ENCODE measurements at regions not wholly inside any gene's neighbourhood (a gene's known extent, or its start where the extent isn't known, plus 50 kb on each side); places are given as distances from the start of the nearest gene placed in this dataset.
"Not testable (repeated sequence)": the region's sequence is repeated elsewhere in the genome, so short reads cannot be mapped to it uniquely, and the experiment has no call there.

DNA sequence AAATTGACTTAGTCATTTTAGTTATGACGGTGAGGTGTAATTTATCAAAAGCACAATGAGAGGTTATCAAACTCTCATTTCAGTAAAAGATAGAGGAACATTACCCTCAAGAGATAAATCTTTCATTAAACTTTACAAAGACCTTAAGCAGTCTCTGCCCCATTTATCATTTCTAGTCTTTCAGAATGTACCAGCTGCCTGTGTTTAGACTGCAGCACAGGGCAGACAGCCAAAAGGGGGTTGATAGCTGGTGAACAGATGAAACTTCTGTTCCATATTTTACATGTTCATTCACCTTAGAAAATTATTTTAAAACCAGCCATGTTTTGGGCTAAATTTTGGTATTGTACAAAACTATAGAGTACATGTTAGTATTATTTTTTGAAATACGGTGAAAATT, 514.6 kb upstream of the CNTN3 start:
- no peak for DNase-seq

DNA sequence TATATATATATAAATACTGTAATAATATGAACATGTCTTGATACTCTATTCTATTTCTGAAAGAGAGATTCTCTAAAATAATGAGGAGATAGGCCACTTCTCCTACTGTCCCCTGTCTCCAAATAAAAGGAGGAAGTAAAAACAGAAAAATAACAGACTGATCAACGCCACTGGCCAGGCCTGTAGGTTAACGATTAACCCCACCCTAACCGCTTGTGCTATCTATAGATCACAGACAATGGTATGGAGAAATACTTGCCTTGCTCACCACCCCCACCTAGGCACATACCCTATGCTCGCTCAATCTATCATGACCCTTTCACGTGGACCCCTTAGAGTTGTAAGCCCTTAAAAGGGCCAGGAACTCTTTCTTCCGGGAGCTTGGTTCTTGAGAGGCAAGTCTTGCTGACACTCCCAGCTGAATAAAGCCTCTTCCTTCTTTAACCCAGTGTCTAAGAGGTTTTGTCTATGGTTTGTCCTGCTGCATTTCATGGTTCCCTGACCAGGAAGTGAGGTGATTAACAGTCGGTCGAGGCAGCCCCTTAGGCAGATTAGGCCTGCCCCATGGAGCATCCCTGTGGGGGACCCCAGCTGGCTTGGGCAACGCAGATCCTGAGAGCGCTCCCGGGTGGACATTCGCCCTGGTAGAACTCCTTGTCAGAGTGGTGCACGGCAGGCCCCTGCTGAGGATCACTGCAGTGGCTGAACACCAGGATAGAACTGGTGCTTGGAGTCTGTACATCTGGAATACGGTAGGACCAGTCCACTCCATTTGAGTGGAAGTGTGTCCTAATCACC, 521.8 kb upstream of the CNTN3 start:
- DNase-seq: no peak

DNA sequence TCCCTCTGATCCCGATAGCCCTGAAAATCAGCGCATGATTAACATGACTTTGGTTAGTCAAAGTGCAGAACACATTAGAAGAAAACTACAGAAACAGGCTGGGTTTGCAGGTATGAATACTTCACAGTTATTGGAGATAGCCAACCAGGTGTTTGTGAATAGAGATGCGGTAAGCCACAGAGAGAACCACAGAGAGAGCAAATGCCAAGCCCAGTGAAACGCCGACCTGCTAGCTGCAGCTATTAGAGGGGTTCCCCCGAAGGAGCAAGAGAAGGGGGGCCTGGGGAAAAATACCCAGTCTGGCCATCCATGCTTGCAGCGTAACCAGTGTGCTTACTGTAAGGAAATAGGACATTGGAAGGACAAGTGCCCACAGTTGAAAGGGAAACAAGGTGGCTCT, 523.9 kb upstream of the CNTN3 start:
- DNase-seq: no peak

DNA sequence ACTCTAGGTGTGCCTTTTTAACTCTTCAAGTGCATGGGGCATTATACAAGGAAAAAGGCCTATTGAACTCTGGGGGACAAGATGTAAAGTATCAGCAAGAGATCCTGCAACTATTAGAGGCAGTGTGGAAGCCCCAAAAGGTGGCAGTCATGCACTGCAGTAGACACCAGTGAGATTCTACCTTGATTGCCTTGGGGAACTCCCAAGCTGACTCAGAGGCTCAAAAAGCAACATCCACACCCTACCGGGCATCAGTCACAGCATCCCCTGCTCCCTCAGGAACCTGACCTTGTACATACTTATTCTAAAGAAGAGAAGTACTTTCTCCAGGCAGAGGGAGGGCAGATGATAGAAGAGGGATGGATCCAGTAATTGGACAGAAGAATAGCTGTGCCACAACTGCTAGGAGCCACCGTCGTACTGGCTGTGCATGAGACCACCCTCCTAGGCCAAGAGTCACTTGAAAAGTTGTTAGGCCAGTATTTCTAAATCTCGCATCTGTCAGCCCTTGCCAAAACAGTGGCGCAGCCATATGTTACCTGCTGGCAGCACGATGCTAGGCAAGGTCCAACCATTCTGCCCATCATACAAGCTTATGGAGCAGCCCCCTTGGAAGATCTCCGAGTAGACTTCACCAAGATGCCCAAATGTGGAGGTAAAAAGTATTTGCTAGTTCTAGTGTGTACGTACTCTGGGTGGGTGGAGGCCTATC, 523.1 kb upstream of the FRG2C start:
- no peak for DNase-seq

DNA sequence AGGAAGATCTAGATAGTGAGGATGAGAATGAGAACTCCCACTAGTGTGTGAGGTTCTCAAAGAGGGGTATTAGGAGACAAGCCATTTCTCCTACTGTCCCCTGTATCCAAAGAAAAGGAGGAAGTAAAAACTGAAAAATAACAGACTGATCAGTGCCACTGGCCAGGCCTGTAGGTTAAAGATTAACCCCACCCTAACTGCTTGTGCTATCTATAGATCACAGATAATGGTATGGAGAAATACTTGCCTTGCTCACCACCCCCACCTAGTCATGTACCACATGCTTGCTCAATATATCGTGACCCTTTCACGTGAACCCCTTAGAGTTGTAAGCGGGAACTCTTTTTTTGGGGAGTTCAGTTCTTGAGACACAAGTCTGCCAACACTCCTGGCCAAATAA, 519.7 kb upstream of the FRG2C start:
- no peak for DNase-seq

DNA sequence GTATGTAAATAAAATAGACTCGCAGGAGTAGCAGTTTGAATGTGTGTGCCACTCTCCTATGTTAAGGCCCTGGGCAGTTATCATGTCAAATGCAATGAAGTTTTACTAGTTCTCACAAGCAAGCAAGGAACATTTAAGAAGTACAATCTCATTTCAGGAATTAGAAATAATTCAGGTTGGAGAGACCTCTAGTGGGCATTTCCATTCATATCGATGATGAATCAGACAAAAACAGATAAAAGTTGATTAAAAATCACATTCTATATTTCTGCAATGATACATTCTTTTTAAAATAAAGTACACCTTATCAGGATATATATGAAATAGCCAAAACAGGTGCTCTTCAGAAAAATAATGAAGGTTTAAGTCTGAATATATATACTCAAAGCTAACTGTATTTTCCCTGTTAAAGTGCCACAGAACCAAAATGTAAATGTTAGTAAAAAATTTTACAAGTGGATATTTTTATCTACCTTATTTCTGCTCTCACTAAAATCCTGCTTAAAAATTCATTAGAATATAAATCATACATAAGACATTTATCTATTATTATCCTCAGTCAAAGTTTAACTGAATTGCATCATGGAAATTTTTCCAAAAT, 492.4 kb upstream of the FRG2C start:
- no peak for DNase-seq

DNA sequence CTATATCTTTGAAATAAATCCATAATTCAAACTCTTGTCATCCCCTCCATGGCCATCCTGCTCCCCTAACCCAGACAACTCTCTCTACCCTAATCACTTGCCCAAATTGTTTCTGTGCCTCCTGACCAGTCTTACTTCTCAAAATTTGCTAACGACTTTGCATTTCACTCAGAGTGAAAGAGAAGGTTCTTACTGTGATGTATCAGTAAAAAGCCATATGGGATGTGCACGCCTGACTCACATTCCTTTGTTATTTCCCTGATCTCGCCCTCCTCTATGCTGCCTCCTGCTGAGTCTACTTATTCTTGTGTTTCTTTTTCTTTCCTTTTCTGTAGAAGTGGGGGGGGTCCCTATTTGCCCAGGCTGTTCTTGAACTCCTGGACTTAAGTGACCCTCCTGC, 487.2 kb upstream of the FRG2C start:
- no peak for DNase-seq

DNA sequence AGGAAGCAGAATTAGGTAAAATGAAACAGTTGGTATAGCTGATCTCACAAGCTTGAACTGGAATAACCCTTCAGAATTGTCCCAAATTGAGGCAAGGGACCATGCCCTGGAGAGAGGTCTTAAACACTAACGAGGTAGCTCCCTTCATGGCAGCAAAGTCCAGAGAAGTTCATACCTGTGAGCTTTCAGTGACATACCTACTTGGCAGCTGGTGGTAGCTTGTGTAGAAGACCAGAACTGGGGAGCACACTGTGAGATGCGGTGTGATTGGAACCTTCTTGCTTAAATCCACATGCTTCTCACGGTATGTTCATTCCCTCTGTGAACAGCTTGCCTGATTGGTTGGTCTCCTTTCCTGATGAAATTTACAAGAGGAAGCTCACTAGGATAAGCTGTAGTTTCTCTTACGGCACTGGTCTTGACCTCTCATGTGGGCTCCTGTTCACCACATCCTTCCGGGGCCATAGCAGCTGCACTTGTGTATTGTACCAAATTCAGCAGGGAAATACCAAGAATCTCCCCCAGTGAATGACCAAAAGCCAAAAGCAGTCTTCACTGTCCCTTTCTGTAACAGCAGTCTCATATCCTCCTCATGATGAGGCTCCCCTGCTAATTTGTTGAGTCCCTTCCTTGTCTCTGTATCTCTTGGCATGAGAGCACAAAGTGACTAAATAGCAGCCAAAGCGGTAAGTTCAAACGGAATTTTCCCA, 483.7 kb upstream of the FRG2C start:
- DNase-seq: no peak

DNA sequence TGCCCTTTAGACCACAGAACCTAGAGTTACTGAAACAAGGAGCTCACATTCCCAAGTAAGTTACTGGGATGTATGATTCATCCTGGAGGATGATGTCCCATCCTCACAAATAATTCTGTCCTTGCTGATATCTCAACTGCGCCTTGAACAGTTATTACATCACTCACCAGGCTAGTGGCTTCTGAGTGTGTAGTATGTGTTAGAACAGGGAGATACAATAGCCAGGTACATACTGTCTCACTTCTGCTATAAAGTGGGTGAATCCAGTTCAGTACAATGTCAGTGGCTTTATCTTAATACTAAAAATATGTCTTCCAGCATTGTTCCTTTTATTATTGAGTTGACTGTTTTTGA, 483.2 kb upstream of the FRG2C start:
- no peak for DNase-seq

DNA sequence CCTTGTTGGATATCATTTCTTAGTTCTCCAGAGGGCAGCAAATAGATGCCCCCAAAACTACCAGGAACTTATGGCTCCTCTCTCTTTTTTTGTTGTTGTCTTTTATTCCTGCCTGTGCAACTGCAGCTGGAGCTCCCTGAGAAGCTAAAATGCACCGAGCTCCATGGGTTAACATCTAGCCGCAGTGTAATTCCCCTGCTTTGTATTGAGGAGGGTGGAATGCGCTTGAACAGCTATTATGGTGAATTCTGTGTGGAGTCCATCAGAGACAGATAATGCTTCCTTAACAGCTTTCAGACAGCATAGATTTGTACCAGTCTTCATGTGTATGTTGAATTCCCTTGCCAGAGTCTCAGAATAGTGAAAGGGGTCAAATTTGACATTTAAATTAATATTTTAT, 475.2 kb upstream of the FRG2C start:
- no peak for DNase-seq

DNA sequence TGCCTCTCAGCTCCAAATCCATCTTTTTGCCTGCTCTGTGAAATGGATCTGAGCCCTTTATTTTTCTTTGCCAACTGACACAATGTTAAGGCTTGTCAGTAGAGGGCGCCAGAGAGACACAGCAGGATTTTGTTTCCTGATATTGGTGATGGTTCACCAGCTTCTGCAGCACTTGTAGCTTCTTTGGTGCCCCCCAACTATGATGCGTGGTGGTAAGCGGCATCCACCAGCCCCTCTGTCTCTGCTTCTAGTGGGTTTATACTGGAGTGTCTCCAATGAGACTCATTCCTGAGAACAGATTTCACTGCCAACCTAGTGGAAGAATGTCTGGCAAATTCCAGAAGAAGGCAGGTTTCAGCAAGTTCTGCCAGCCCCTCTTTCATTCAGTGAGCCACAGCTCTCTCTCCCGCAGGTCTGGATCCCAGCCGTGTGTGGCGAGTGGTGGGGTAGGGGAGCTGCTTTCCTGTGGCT, 471.9 kb upstream of the FRG2C start:
- DNase-seq: peak; percentile 0

DNA sequence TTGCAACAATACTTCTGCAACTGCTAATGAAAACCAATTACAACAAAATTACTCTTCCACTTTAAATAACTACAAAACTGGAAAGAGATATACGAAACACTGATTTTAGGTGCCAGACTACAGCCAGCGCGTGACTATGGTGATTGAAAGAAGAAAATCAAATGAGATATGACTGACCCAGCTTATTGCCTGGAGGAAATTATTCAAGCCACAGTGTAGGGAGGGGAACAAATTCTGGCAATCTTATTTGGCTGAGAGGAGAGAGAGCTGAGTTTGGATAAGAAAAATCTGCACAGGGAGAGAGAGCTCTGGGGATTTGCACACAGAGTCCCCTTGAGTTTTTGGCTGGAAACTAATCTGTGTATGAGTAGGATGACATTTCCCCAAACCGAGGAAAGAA, 470.3 kb upstream of the FRG2C start:
- DNase-seq: no peak

DNA sequence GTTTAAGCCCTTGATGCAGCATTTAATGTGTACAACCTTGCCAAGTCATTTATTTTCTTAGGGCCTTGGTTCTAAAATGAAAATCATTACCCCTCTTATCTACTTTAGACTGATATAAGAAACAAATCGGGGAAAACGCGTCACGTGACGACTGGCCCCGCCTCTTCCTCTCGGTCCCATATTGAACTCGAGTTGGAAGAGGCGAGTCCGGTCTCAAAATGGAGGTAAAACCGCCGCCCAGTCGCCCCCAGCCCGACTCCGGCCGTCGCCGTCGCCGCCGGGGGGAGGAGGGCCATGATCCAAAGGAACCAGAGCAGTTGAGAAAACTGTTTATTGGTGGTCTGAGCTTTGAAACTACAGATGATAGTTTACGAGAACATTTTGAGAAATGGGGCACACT, 449.8 kb upstream of the FRG2C start:
- not testable (repeated sequence) for DNase-seq

DNA sequence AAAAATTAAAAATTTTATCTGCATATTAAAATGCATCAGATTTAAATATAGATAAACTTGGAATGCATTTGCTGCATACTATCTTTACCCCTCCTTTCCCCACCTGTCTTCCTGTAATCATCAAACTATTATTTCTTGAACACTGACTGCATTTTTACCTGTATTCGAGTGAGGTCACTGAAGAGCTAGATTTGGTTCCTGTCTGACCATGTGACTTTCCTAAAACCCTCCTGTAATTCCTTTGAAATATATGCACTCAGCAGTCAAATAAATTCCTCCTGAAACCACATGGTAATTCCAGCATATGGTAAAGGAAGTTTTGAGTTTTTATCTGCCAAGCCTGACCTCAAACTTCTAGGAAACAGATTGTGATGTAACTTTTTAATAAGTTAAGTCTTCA, 445.6 kb upstream of the FRG2C start:
- no peak for DNase-seq

DNA sequence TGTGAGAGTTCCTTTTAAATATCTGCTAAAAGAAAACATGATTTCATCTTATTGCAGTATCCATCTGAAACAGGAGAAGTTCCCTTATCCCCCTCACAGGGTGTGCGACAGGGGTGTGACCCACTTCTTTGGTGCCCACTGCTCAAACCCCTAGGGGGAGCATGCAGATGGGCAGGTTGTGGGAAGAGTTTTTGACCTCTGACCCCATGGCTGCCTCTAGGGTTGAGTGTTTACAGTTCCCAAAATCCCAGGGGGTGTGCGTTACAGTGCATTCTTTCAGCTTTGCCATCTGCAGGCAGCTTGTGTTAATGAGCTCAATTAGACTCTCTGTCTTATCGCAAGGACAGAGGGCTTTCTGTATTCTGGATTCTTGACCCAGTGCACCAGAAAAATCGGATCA, 443.2 kb upstream of the FRG2C start:
- DNase-seq: no peak

DNA sequence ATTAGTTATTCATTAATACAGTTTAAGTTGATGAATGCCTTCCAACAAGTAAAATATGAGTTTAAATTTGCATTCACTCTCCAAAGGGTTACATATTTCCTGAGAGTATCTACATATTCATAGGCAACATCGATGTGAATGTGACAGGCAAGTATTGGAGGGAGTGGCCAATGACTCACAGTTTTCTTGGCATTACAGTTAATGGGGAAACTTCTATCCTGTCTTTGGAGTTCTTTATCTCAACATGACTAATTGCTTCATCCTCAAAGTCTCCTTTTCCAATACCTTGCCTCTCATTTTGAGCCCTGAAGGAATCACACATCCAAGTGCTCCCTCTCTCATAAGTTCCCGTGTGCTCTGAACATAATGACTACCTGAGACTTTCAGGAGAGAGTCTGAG, 439.7 kb upstream of the FRG2C start:
- DNase-seq: no peak

DNA sequence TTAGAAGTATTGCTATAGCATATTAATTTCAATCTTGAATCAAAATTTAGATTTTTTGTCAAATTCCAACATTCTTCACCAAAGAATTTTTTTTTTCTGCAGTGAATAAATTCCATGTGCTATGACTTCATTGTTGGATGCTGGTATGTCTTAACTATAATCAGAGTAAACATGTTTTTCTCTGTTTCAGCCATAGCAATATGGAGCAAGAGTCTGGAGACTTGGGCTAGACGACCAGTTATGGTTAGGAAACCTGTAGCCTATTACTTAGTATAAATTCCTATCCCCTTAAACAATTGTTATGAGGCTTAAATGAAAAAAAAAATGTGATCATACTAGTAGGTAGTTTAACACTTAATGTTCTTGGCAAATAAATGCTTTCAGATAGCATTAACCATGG, 431.9 kb upstream of the FRG2C start:
- DNase-seq: no peak

DNA sequence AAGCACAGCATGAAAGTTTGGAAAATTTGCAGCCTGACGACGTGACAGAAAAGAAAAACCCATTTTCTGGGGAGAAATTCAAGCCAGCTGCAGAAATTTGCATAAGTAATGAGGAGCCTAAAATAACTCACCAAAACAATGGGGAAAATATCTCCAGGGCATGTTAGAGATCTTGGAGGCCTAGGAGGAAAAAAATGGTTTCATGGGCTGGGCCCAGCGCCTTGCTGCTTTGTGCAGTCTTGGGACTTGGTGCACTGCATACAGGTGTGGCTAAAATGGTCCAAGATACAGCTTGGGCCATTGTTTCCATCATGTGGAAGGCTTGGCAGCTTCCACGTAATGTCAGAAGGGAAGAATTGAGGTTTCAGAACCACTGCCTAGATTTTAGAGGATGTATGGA, 428.5 kb upstream of the FRG2C start:
- DNase-seq: no peak

DNA sequence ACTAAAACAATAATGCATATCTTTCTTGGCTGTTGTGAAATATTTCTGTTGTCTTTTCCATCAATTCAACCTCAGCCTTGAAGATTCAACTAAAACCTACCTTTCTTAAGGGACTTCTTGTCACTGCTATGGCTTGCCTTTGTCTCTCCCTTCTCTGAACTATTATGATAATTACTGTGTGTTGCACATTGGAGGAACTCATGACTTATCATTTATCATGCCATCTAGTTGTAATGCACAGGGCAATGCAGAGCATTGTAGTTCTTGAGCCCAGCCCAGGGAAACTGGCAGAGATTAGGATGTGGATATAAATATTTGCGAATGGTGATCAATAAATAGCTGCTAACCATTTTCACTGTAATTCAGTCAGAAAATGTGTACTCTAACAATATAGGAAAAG, 427.1 kb upstream of the FRG2C start:
- no peak for DNase-seq

DNA sequence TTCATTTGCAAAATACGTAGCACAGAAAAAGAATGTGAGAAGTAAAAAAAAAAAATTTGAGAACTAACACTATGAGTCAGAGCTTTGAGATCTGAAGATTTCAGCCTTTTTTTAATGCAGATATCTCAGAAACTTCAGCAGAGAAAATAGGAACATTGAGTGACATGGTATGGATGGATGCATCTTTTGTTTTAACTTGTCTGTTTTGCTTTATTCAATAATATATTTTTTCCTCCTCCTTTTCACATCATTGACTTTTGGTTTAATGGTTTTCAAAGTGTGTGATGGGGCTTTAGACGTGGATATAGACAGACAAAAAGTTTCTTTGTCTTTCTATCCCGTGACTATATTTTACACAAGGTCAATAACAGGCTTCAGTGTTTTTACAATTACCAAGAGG, 426.7 kb upstream of the FRG2C start:
- no peak for DNase-seq

DNA sequence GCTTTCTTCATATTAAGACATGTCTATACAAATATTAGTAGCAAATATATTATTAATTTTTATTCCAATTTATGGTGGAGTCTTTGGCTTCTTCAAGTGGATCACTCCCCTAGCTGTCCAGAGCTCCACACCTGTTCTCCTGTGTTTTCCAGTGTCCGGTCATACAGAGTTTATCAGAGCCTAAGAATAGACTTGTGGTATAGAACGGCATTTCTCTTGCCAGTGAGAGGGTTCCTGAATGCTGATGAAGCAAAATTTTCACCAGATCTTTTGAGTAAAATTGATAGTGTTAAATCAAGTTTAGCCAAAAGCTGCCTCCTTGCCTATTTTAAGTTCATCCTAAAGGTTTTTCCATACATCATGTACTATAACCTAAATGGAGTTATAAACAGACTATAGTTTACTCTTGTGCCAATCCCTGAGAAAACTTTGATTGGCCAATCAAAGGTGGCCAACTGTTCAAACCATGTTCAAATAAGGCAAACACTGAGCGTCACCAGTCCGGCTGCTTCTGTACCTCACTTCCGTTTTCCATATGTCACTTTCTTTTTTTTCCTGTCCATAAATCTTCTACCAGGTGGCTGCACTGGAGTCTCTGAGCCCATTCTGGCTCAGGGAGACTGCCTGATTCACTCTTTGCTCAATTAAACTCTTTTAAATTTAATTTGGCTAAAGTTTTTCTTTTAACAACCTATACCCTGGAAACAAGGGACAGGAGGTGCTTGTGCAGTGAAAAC, 422.7 kb upstream of the FRG2C start:
- DNase-seq: not testable (repeated sequence)

DNA sequence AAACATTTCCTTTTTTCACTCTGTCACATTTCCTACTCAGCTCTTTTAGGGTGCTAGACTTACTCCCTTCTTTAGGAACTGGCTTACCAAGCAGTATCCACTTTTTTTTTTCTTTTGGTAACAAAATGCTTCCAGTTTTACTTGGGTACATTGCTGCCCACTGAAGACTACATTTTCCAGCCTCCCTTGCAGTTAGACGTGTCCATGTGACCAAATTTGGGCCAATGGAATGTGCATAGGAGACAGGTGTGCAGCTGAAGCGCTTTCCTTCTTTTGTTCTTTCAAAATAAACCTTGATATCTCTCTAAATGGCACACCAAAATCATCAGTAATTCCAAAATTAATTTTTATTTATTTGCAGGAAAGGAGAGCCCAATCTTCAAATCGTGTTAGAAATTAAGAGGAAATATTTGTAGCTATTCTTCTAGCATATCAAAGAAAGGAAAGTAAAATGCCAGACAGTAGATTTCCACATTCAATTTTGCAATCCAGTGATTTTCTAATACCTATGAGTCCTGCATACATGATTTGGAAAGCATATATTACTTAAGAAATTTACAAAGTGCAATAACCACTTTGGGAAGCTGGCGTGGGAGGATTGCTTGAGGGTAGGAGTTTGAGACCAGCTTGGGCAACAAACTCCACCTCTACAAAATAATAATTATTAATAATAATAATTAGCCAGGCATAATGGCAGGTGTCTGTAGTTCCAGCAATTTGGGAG, 422.0 kb upstream of the FRG2C start:
- DNase-seq: no peak

Measured in NCI-H2029 (cell line).